Thoracic aorta (tissue), 2 donors: ENCODE measurements at regions not wholly inside any gene's neighbourhood (a gene's known extent, or its start where the extent isn't known, plus 50 kb on each side); places are given as distances from the start of the nearest gene placed in this dataset.

Experiments
- ATAC-seq: fragments of 150-250 bp; one replicate; pipeline ENCODE4 v1.8.0; 2017; ENCODE audit warnings: low read depth; ENCODE audit not compliant: insufficient number of reproducible peaks, low FRiP score
- DNase-seq: peaks from one replicate; pipeline ENCODE4 v3.0.0-alpha.2; 2020; ENCODE audit warnings: low spot score
- H3K27ac ChIP-seq, 2 donors: fragments of 200-600 bp; sonication (generic); 1 replicate in 1 of 2; 2 replicates in 1 of 2; pipeline ENCODE4 v1.5.1; 2016; ENCODE audit warnings: mild to moderate bottlenecking in 2 of 2, moderate library complexity in 2 of 2
- H3K27me3 ChIP-seq: fragments of 200-600 bp; sonication (generic); replicated peaks from 2 replicates; pipeline ENCODE4 v1.6.0; 2016; ENCODE audit warnings: mild to moderate bottlenecking; ENCODE audit not compliant: insufficient read depth
- H3K36me3 ChIP-seq: fragments of 200-600 bp; sonication (generic); one replicate; pipeline ENCODE4 v1.5.1; 2016
- H3K4me1 ChIP-seq, 2 donors: fragments of 200-600 bp; sonication (generic); 1 replicate in 1 of 2; 2 replicates in 1 of 2; pipeline versions ENCODE4 v1.5.1 to v1.6.0; 2016; ENCODE audit warnings: low read depth in 2 of 2, mild to moderate bottlenecking in 1 of 2; ENCODE audit not compliant: control insufficient read depth in 1 of 2
- H3K4me3 ChIP-seq: fragments of 200-600 bp; sonication (generic); 2 replicates; pipeline ENCODE4 v1.5.1; 2016; ENCODE audit warnings: mild to moderate bottlenecking
- H3K9me3 ChIP-seq: fragments of 200-600 bp; sonication (generic); 2 replicates; pipeline ENCODE4 v1.5.1; 2016
- CTCF ChIP-seq: fragments of 200-600 bp; sonication (generic); IDR thresholded peaks from one replicate; pipeline ENCODE4 v1.5.1; 2019; ENCODE audit warnings: antibody characterized with exemption

GRCh38 chr13:40164133-40164532, 502.3 kb downstream of the FOXO1 start:
- no peaks in the 10 kb centered on the region for H3K36me3 ChIP-seq
- TF ChIP-seq CTCF: no peak
- H3K27me3 ChIP-seq: no peaks in the 10 kb centered on the region
- DNase-seq: no peak
- no peak overlapping the region for H3K4me3 ChIP-seq
- no peak for ATAC-seq
- H3K4me1 ChIP-seq: no peaks in the 10 kb centered on the region
- no peak overlapping the region for H3K27ac ChIP-seq
- no peaks in the 10 kb centered on the region for H3K9me3 ChIP-seq

DNA sequence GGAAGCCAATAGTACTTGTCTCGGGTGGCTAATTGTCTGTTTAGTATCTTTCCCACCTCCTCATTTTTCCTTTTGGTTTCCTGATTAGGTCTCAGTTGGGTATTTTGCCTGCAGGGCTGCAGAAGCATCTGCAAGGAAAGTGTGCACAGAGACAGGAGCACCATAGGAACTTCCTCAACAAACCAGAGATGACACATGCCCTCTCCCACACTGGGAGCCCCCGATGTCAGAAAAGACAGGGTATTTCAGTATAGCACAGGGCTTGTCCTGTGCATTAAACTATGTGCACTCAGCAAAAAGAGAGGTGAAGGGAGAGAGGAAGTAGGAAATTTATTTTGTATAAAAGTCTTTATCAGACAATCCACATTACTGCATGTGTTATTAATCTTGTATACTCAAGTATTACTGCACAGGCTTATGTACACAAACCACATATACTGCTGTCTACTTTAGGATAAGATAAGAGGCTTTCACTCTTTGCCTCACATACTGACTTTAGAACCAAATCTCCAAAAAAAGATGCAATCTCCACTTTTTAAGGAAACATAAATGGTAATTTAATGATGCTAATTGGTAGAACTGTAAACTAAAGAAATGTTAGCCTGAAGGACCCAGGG, 501.0 kb downstream of the FOXO1 start:
- H3K4me3 ChIP-seq: no peak overlapping the region
- TF ChIP-seq CTCF: no peak
- H3K27me3 ChIP-seq: no peaks in the 10 kb centered on the region
- no peaks in the 10 kb centered on the region for H3K9me3 ChIP-seq
- ATAC-seq: no peak
- H3K4me1 ChIP-seq: no peaks in the 10 kb centered on the region
- no peak for DNase-seq
- no peaks in the 10 kb centered on the region for H3K36me3 ChIP-seq
- H3K27ac ChIP-seq: no peak overlapping the region

DNA sequence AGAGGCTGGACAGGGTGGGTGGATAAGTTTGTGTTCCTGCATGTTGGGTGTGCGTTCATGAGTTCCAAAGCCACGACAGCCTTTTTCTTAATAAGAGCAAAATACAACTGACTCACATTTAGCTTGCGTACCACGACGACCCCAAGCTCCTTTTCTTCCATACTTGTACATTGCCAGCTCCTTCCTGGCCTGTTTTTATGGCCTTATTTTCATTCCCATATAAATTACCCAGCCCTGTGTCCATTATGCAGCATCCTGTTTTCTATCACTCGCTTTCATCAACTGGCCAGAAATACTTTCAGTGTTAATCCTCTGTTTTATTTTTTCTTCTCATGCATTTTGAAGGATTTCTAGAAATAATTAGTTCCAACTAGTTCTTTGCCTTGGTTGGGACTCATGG, 499.1 kb downstream of the FOXO1 start:
- no peaks in the 10 kb centered on the region for H3K4me1 ChIP-seq
- DNase-seq (no peak), ATAC-seq (no peak)
- no peak for TF ChIP-seq CTCF
- H3K36me3 ChIP-seq: no peaks in the 10 kb centered on the region
- no peak overlapping the region for H3K4me3 ChIP-seq
- no peak overlapping the region for H3K27ac ChIP-seq
- H3K27me3 ChIP-seq: no peaks in the 10 kb centered on the region
- no peaks in the 10 kb centered on the region for H3K9me3 ChIP-seq

- TF ChIP-seq CTCF: no peak
- H3K27me3 ChIP-seq: no peaks in the 10 kb centered on the region
- DNase-seq (no peak), ATAC-seq (no peak)
- no peaks in the 10 kb centered on the region for H3K9me3 ChIP-seq
- H3K27ac ChIP-seq: no peak overlapping the region
- no peaks in the 10 kb centered on the region for H3K36me3 ChIP-seq
- H3K4me1 ChIP-seq: no peaks in the 10 kb centered on the region
- no peak overlapping the region for H3K4me3 ChIP-seq
These were observed 497.8 kb downstream of the FOXO1 start for GRCh38 chr13:40168425-40169166.

GRCh38 chr13:40169476-40169875, 497.0 kb downstream of the FOXO1 start:
- Histone ChIP-seq H3K36me3 (no peaks in the 10 kb centered on the region), H3K4me1 (no peaks in the 10 kb centered on the region), H3K27ac (no peak overlapping the region), H3K9me3 (no peaks in the 10 kb centered on the region), H3K4me3 (no peak overlapping the region), H3K27me3 (no peaks in the 10 kb centered on the region)
- DNase-seq (no peak), ATAC-seq (no peak)
- no peak for TF ChIP-seq CTCF
